Left hindlimb (tissue), 1 donor: ENCODE measurements at regions not wholly inside any gene's neighbourhood (a gene's known extent, or its start where the extent isn't known, plus 50 kb on each side); places are given as distances from the start of the nearest gene placed in this dataset.
"Not testable (repeated sequence)": the region's sequence is repeated elsewhere in the genome, so short reads cannot be mapped to it uniquely, and the experiment has no call there.

ENCODE experiments used
- DNase-seq: peaks from one replicate; pipeline ENCODE4 v3.0.0-alpha.2; 2018

- no peak for DNase-seq
These were observed 363.2 kb downstream of the OMA1 start for GRCh38 chr1:58183286-58183685.

- DNase-seq, result no peak
These were observed 366.0 kb downstream of the OMA1 start for GRCh38 chr1:58180537-58180936.

GRCh38 chr1:58169160-58169559, 377.4 kb downstream of the OMA1 start:
- DNase-seq, result not testable (repeated sequence)

- not testable (repeated sequence) for DNase-seq
These were observed 379.4 kb downstream of the OMA1 start for GRCh38 chr1:58167131-58167530.

GRCh38 chr1:58166417-58166816, 380.1 kb downstream of the OMA1 start:
- DNase-seq, result no peak

- DNase-seq, result no peak
These were observed 381.5 kb downstream of the OMA1 start for GRCh38 chr1:58165073-58165472.

GRCh38 chr1:58162952-58163550, 383.5 kb downstream of the OMA1 start:
- DNase-seq, result peak; percentile 42

- no peak for DNase-seq
These were observed 387.1 kb downstream of the OMA1 start for GRCh38 chr1:58159434-58159830.

GRCh38 chr1:58158506-58159433, 387.8 kb downstream of the OMA1 start:
- DNase-seq, result no peak

GRCh38 chr1:58158016-58158415, 388.5 kb downstream of the OMA1 start:
- DNase-seq, result no peak

GRCh38 chr1:58157256-58157655, 389.3 kb downstream of the OMA1 start:
- DNase-seq, result no peak

GRCh38 chr1:58156831-58157230, 389.7 kb downstream of the OMA1 start:
- DNase-seq, result no peak

- DNase-seq, result no peak
These were observed 390.4 kb downstream of the OMA1 start for GRCh38 chr1:58156124-58156468.

GRCh38 chr1:58155418-58156123, 391.0 kb downstream of the OMA1 start:
- no peak for DNase-seq

- no peak for DNase-seq
These were observed 392.3 kb downstream of the OMA1 start for GRCh38 chr1:58154256-58154655.

GRCh38 chr1:58152697-58153096, 393.8 kb downstream of the OMA1 start:
- DNase-seq, result no peak

GRCh38 chr1:58149271-58149812, 397.2 kb downstream of the OMA1 start:
- no peak for DNase-seq

- DNase-seq, result no peak
These were observed 401.7 kb downstream of the OMA1 start for GRCh38 chr1:58144698-58145270.

GRCh38 chr1:58143972-58144697, 402.4 kb downstream of the OMA1 start:
- DNase-seq, result no peak

GRCh38 chr1:58136387-58136786, 410.1 kb downstream of the OMA1 start:
- DNase-seq, result no peak

GRCh38 chr1:58135821-58136321, 410.7 kb downstream of the OMA1 start:
- no peak for DNase-seq

- DNase-seq, result no peak
These were observed 413.0 kb downstream of the OMA1 start for GRCh38 chr1:58133562-58133961.
